DMS153 (cell line): ENCODE measurements at regions not wholly inside any gene's neighbourhood (a gene's known extent, or its start where the extent isn't known, plus 50 kb on each side); places are given as distances from the start of the nearest gene placed in this dataset.

ENCODE experiments used
- DNase-seq: peaks from one replicate; lab custom pipeline; 2025; lab: John Stamatoyannopoulos, UW

DNA sequence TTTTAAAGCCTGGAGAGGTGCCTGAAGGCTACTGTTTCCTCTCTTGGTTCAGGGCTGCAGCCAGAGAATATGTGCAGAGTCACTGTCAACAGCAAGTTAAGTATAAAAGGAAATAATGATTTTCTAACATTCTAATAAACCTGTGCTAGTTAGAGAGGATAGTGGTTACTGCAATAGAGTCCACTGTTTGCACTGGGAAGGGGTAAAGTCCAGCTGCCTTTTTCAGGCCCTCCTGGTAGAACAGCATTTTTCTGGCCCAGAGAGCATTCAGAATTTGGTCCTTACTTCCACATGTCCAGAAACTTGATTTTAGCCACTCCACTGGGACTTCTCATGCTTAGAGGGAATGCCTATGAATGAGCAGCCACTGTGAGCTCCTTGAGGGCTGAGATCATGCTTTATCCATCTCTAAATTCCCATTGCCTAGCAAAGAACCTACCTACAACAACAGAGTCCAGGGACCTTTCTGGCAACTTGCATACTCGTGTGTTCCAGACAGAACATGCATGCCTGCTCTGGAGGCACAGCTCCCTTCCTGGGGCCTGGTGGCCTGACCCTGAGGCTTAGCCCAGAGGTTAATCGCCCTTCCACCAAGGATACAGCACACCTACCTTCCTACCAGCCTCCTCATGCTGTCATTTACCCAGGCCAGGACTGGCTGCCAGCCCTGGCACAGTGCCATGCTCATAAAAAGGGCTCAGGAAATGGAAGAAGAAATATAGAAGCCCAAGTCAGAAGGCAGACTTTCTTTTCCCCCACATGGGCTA lies 50.3 kb upstream of the ATP13A3 start:
- peak; percentile 80 for DNase-seq
